Hindlimb muscle (tissue), 1 donor: ENCODE measurements at regions not wholly inside any gene's neighbourhood (a gene's known extent, or its start where the extent isn't known, plus 50 kb on each side); places are given as distances from the start of the nearest gene placed in this dataset.

ENCODE experiments used
- DNase-seq: peaks from one replicate; pipeline ENCODE4 v3.0.0-alpha.2; 2013

GRCh38 chr1:79885101-79885500, 878.6 kb upstream of the ADGRL4 start:
- no peak for DNase-seq

GRCh38 chr1:79877086-79877485, 870.6 kb upstream of the ADGRL4 start:
- no peak for DNase-seq

GRCh38 chr1:79875187-79875586, 868.7 kb upstream of the ADGRL4 start:
- DNase-seq: no peak

GRCh38 chr1:79874289-79874688, 867.8 kb upstream of the ADGRL4 start:
- DNase-seq: no peak

- no peak for DNase-seq
These were observed 852.9 kb upstream of the ADGRL4 start for GRCh38 chr1:79859212-79859948.

GRCh38 chr1:79852004-79852403, 845.5 kb upstream of the ADGRL4 start:
- no peak for DNase-seq

- DNase-seq: no peak
These were observed 842.9 kb upstream of the ADGRL4 start for GRCh38 chr1:79849388-79849787.

GRCh38 chr1:79848316-79848715, 841.8 kb upstream of the ADGRL4 start:
- no peak for DNase-seq

GRCh38 chr1:79847700-79848099, 841.2 kb upstream of the ADGRL4 start:
- DNase-seq: peak; percentile 20

- DNase-seq: no peak
These were observed 839.4 kb upstream of the ADGRL4 start for GRCh38 chr1:79845936-79846335.

- no peak for DNase-seq
These were observed 836.3 kb upstream of the ADGRL4 start for GRCh38 chr1:79842811-79843210.

- no peak for DNase-seq
These were observed 833.4 kb upstream of the ADGRL4 start for GRCh38 chr1:79839882-79840281.

GRCh38 chr1:79827446-79827845, 820.9 kb upstream of the ADGRL4 start:
- no peak for DNase-seq

- no peak for DNase-seq
These were observed 819.0 kb upstream of the ADGRL4 start for GRCh38 chr1:79825551-79825950.

GRCh38 chr1:79822053-79822452, 815.5 kb upstream of the ADGRL4 start:
- DNase-seq: no peak

GRCh38 chr1:79819140-79819539, 812.6 kb upstream of the ADGRL4 start:
- DNase-seq: no peak

GRCh38 chr1:79817031-79817560, 810.6 kb upstream of the ADGRL4 start:
- no peak for DNase-seq

GRCh38 chr1:79815115-79815514, 808.6 kb upstream of the ADGRL4 start:
- DNase-seq: no peak

- no peak for DNase-seq
These were observed 804.6 kb upstream of the ADGRL4 start for GRCh38 chr1:79811173-79811572.

GRCh38 chr1:79808816-79809475, 802.4 kb upstream of the ADGRL4 start:
- DNase-seq: no peak

GRCh38 chr1:79807816-79808215, 801.3 kb upstream of the ADGRL4 start:
- no peak for DNase-seq

- no peak for DNase-seq
These were observed 791.0 kb upstream of the ADGRL4 start for GRCh38 chr1:79797487-79797886.

GRCh38 chr1:79796434-79796833, 789.9 kb upstream of the ADGRL4 start:
- DNase-seq: no peak
